ENCODE measurements at regions not wholly inside any gene's neighbourhood (a gene's known extent, or its start where the extent isn't known, plus 50 kb on each side); places are given as distances from the start of the nearest gene placed in this dataset.

GRCh38 chr9:82091610-82092009 is 103.0 kb downstream of the SPATA31D1 start:
- H3K4me2 ChIP-seq (ENCODE audit: insufficient read depth, low read length, poor library complexity, severe bottlenecking) = no peak overlapping the region
- no CpG with 5 or more reads among the region's 2 CpGs for WGBS, 2 donors (ENCODE audit: extremely low coverage in 2 of 2, insufficient read length in 2 of 2, insufficient replicate concordance in 1 of 2)
- H3K4me1 ChIP-seq (ENCODE audit: control insufficient read depth in 2 of 2, insufficient read depth in 1 of 2, low read depth in 1 of 2, low read length in 2 of 2) = no peaks in the 10 kb centered on the region

GRCh38 chr9:82101475-82101874 is 112.9 kb downstream of the SPATA31D1 start:
- Histone ChIP-seq H3K27ac (replicated peaks; ENCODE audit: low read length) (no peak overlapping the region), H3K9me3 (replicated peaks in 1 of 2; ENCODE audit: control insufficient read depth in 2 of 2, insufficient read depth in 1 of 2, low read depth in 1 of 2, low read length in 2 of 2) (peaks cover 0 to 2% of the 10 kb centered on the region in 2 donors), H3K18ac (ENCODE audit: low read length) (no peak overlapping the region), H3K9ac (ENCODE audit: low read depth, low read length, poor library complexity) (no peak overlapping the region), H3K36me3 (replicated peaks in 1 of 2; ENCODE audit: control insufficient read depth in 2 of 2, insufficient read depth in 2 of 2, low read length in 2 of 2) (no peaks in the 10 kb centered on the region), H2BK12ac (ENCODE audit: low read length) (no peak overlapping the region), H3K23ac (ENCODE audit: low read depth, low read length, poor library complexity) (no peak overlapping the region), H2AK5ac (ENCODE audit: low read depth, low read length) (no peak overlapping the region), H2AFZ (ENCODE audit: low read length) (no peak overlapping the region), H3K27me3 (ENCODE audit: control insufficient read depth in 3 of 3, insufficient read depth in 3 of 3, low read depth in 1 of 3, low read length in 3 of 3) (no peaks in the 10 kb centered on the region), H2BK120ac (ENCODE audit: low read depth, low read length) (no peak overlapping the region), H4K91ac (ENCODE audit: low read depth, low read length, poor library complexity) (no peak overlapping the region), H3K4me1 (ENCODE audit: control insufficient read depth in 2 of 2, insufficient read depth in 1 of 2, low read depth in 1 of 2, low read length in 2 of 2) (no peaks in the 10 kb centered on the region), H3K4ac (ENCODE audit: low read length) (no peak overlapping the region), H2BK15ac (ENCODE audit: low read length) (no peak overlapping the region), H2BK5ac (ENCODE audit: low read length) (no peak overlapping the region), H3K4me3 (ENCODE audit: low read length in 2 of 2) (no peak overlapping the region), H3K79me1 (ENCODE audit: low read depth, low read length) (no peaks in the 10 kb centered on the region), H3K14ac (ENCODE audit: low read length) (no peak overlapping the region), H4K8ac (ENCODE audit: low read depth, low read length) (no peak overlapping the region), H3K4me2 (ENCODE audit: insufficient read depth, low read length, poor library complexity, severe bottlenecking) (no peak overlapping the region)
- no CpG with 5 or more reads among the region's 1 CpG for WGBS, 2 donors (ENCODE audit: extremely low coverage in 2 of 2, insufficient read length in 2 of 2, insufficient replicate concordance in 1 of 2)
- DNase-seq (ENCODE audit: low spot score) = no peak

More at GRCh38 chr9:82091610-82092009, 103.0 kb downstream of the SPATA31D1 start:
- H2BK12ac ChIP-seq (ENCODE audit: low read length) = no peak overlapping the region
- no peak overlapping the region for H4K91ac ChIP-seq (ENCODE audit: low read depth, low read length, poor library complexity)
- H3K27ac ChIP-seq (replicated peaks; ENCODE audit: low read length) = no peak overlapping the region
- H2BK120ac ChIP-seq (ENCODE audit: low read depth, low read length) = no peak overlapping the region
- H3K9ac ChIP-seq (ENCODE audit: low read depth, low read length, poor library complexity) = no peak overlapping the region
- H3K9me3 ChIP-seq (replicated peaks in 1 of 2; ENCODE audit: control insufficient read depth in 2 of 2, insufficient read depth in 1 of 2, low read depth in 1 of 2, low read length in 2 of 2) = no peaks in the 10 kb centered on the region
- H2BK5ac ChIP-seq (ENCODE audit: low read length) = no peak overlapping the region
- no peak overlapping the region for H3K14ac ChIP-seq (ENCODE audit: low read length)
- DNase-seq (ENCODE audit: low spot score) = no peak
- no peak overlapping the region for H3K4ac ChIP-seq (ENCODE audit: low read length)
- H3K36me3 ChIP-seq (replicated peaks in 1 of 2; ENCODE audit: control insufficient read depth in 2 of 2, insufficient read depth in 2 of 2, low read length in 2 of 2) = no peaks in the 10 kb centered on the region
- no peak overlapping the region for H2AK5ac ChIP-seq (ENCODE audit: low read depth, low read length)
- H3K4me3 ChIP-seq (ENCODE audit: low read length in 2 of 2) = no peak overlapping the region
- H2BK15ac ChIP-seq (ENCODE audit: low read length) = no peak overlapping the region
- no peaks in the 10 kb centered on the region for H3K27me3 ChIP-seq (ENCODE audit: control insufficient read depth in 3 of 3, insufficient read depth in 3 of 3, low read depth in 1 of 3, low read length in 3 of 3)
- H4K8ac ChIP-seq (ENCODE audit: low read depth, low read length) = no peak overlapping the region
- H2AFZ ChIP-seq (ENCODE audit: low read length) = no peak overlapping the region
- H3K18ac ChIP-seq (ENCODE audit: low read length) = no peak overlapping the region
- H3K23ac ChIP-seq (ENCODE audit: low read depth, low read length, poor library complexity) = no peak overlapping the region
- no peaks in the 10 kb centered on the region for H3K79me1 ChIP-seq (ENCODE audit: low read depth, low read length)

- Histone ChIP-seq H3K79me1 (ENCODE audit: low read depth, low read length) (no peaks in the 10 kb centered on the region), H3K27me3 (ENCODE audit: control insufficient read depth in 3 of 3, insufficient read depth in 3 of 3, low read depth in 1 of 3, low read length in 3 of 3) (no peaks in the 10 kb centered on the region), H2BK120ac (ENCODE audit: low read depth, low read length) (no peak overlapping the region), H3K14ac (ENCODE audit: low read length) (no peak overlapping the region), H3K9ac (ENCODE audit: low read depth, low read length, poor library complexity) (no peak overlapping the region), H3K18ac (ENCODE audit: low read length) (no peak overlapping the region), H3K9me3 (replicated peaks in 1 of 2; ENCODE audit: control insufficient read depth in 2 of 2, insufficient read depth in 1 of 2, low read depth in 1 of 2, low read length in 2 of 2) (peaks cover 0 to 2% of the 10 kb centered on the region in 2 donors), H2BK12ac (ENCODE audit: low read length) (no peak overlapping the region), H3K4me1 (ENCODE audit: control insufficient read depth in 2 of 2, insufficient read depth in 1 of 2, low read depth in 1 of 2, low read length in 2 of 2) (no peaks in the 10 kb centered on the region), H4K91ac (ENCODE audit: low read depth, low read length, poor library complexity) (no peak overlapping the region), H3K36me3 (replicated peaks in 1 of 2; ENCODE audit: control insufficient read depth in 2 of 2, insufficient read depth in 2 of 2, low read length in 2 of 2) (no peaks in the 10 kb centered on the region), H2AFZ (ENCODE audit: low read length) (no peak overlapping the region), H3K27ac (replicated peaks; ENCODE audit: low read length) (no peak overlapping the region), H2BK15ac (ENCODE audit: low read length) (no peak overlapping the region), H2AK5ac (ENCODE audit: low read depth, low read length) (no peak overlapping the region), H3K4me2 (ENCODE audit: insufficient read depth, low read length, poor library complexity, severe bottlenecking) (no peak overlapping the region), H2BK5ac (ENCODE audit: low read length) (no peak overlapping the region), H3K4me3 (ENCODE audit: low read length in 2 of 2) (no peak overlapping the region), H4K8ac (ENCODE audit: low read depth, low read length) (no peak overlapping the region), H3K4ac (ENCODE audit: low read length) (no peak overlapping the region), H3K23ac (ENCODE audit: low read depth, low read length, poor library complexity) (no peak overlapping the region)
- no CpG with 5 or more reads among the region's 1 CpG for WGBS, 2 donors (ENCODE audit: extremely low coverage in 2 of 2, insufficient read length in 2 of 2, insufficient replicate concordance in 1 of 2)
- no peak for DNase-seq (ENCODE audit: low spot score)
Observed at GRCh38 chr9:82104252-82104651, 115.7 kb downstream of the SPATA31D1 start.

GRCh38 chr9:82105729-82106128 is 117.2 kb downstream of the SPATA31D1 start:
- Histone ChIP-seq H3K79me1 (ENCODE audit: low read depth, low read length) (no peaks in the 10 kb centered on the region), H2BK5ac (ENCODE audit: low read length) (no peak overlapping the region), H3K4ac (ENCODE audit: low read length) (no peak overlapping the region), H2BK15ac (ENCODE audit: low read length) (no peak overlapping the region), H3K4me2 (ENCODE audit: insufficient read depth, low read length, poor library complexity, severe bottlenecking) (no peak overlapping the region), H3K14ac (ENCODE audit: low read length) (no peak overlapping the region), H2BK120ac (ENCODE audit: low read depth, low read length) (no peak overlapping the region), H3K9me3 (replicated peaks in 1 of 2; ENCODE audit: control insufficient read depth in 2 of 2, insufficient read depth in 1 of 2, low read depth in 1 of 2, low read length in 2 of 2) (peaks cover 0 to 2% of the 10 kb centered on the region in 2 donors), H2BK12ac (ENCODE audit: low read length) (no peak overlapping the region), H3K18ac (ENCODE audit: low read length) (no peak overlapping the region), H4K91ac (ENCODE audit: low read depth, low read length, poor library complexity) (no peak overlapping the region), H3K9ac (ENCODE audit: low read depth, low read length, poor library complexity) (no peak overlapping the region), H3K4me3 (ENCODE audit: low read length in 2 of 2) (no peak overlapping the region), H2AK5ac (ENCODE audit: low read depth, low read length) (no peak overlapping the region), H3K4me1 (ENCODE audit: control insufficient read depth in 2 of 2, insufficient read depth in 1 of 2, low read depth in 1 of 2, low read length in 2 of 2) (no peaks in the 10 kb centered on the region), H3K27ac (replicated peaks; ENCODE audit: low read length) (no peak overlapping the region), H3K23ac (ENCODE audit: low read depth, low read length, poor library complexity) (no peak overlapping the region), H3K36me3 (replicated peaks in 1 of 2; ENCODE audit: control insufficient read depth in 2 of 2, insufficient read depth in 2 of 2, low read length in 2 of 2) (no peaks in the 10 kb centered on the region), H2AFZ (ENCODE audit: low read length) (no peak overlapping the region), H3K27me3 (ENCODE audit: control insufficient read depth in 3 of 3, insufficient read depth in 3 of 3, low read depth in 1 of 3, low read length in 3 of 3) (no peaks in the 10 kb centered on the region), H4K8ac (ENCODE audit: low read depth, low read length) (no peak overlapping the region)
- DNase-seq (ENCODE audit: low spot score) = no peak
- no CpG with 5 or more reads among the region's 3 CpGs for whole genome bisulfite sequencing, 2 donors (ENCODE audit: extremely low coverage in 2 of 2, insufficient read length in 2 of 2, insufficient replicate concordance in 1 of 2)
